Gastroesophageal sphincter (tissue), 3 donors: ENCODE measurements at regions not wholly inside any gene's neighbourhood (a gene's known extent, or its start where the extent isn't known, plus 50 kb on each side); places are given as distances from the start of the nearest gene placed in this dataset.

Source experiments
- EP300 ChIP-seq: sonication (generic); formaldehyde crosslinking; IDR thresholded peaks from one replicate; pipeline ENCODE4 v1.6.1; 2017; ENCODE audit warnings: antibody characterized with exemption, mild to moderate bottlenecking
- POLR2A ChIP-seq, 2 donors: fragments of 450-650 bp; IDR thresholded peaks; one replicate each; pipeline ENCODE4 v1.6.1; 2017; ENCODE audit warnings: antibody characterized with exemption in 2 of 2, mild to moderate bottlenecking in 2 of 2, moderate library complexity in 1 of 2
- POLR2AphosphoS5 ChIP-seq: sonication (generic); formaldehyde crosslinking; IDR thresholded peaks from one replicate; pipeline ENCODE4 v1.6.1; 2017; ENCODE audit warnings: antibody characterized with exemption
- TF ChIP-seq, protein P1 (sequence below), 4 experiments: fragments of 200-600 bp in 2 of 4; fragments of 450-650 bp in 2 of 4; sonication (generic) in 1 of 4; IDR thresholded peaks; one replicate each; pipeline ENCODE4 v1.5.1; 2017 to 2019; ENCODE audit warnings: antibody characterized with exemption in 4 of 4, mild to moderate bottlenecking in 2 of 4, moderate library complexity in 2 of 4

DNA sequence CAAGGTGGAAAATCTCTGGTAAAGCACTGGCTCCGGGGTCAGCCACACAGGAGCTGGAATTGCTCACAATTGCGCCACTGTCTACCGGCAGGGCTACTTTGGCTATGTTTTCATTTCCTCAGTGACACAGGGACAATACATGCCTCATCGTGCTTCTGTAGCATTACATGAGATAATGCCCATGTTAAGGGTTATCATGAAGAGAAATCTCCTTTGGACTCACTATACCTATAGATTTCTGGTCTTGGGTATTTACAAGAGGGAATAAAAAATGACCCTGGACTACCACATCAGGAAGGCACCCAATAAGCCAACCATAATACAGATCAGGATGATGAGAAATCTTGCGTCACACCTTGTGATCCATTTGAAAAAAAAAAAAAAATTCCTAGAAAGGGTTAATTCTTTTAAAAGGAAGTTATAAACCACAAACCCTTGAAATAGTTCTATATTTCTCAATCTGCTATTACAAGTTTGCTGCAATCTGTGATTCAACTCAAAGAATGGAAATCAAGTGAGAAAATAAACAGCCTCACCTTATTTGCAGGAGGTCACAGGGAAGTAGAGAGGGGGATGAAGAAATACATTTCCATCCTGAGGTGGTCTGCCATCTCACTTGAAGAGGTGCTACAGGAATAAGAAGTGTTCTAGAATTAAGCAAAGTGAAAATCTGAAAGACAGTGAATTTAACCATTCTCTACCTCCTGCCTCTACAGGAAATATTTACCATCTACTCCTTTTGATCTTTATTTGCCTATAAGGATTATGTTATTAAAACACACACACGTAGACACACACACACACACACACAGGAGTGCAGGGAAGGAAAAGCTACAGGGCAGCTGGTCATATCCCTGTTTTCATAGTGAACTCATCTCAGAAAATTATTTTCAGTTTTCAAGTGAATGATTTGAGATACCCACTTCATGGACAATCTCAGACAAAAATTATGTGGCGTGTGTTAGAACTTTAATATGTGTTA is 231.3 kb upstream of the CELF2 start:
- TF ChIP-seq, protein P1, sequence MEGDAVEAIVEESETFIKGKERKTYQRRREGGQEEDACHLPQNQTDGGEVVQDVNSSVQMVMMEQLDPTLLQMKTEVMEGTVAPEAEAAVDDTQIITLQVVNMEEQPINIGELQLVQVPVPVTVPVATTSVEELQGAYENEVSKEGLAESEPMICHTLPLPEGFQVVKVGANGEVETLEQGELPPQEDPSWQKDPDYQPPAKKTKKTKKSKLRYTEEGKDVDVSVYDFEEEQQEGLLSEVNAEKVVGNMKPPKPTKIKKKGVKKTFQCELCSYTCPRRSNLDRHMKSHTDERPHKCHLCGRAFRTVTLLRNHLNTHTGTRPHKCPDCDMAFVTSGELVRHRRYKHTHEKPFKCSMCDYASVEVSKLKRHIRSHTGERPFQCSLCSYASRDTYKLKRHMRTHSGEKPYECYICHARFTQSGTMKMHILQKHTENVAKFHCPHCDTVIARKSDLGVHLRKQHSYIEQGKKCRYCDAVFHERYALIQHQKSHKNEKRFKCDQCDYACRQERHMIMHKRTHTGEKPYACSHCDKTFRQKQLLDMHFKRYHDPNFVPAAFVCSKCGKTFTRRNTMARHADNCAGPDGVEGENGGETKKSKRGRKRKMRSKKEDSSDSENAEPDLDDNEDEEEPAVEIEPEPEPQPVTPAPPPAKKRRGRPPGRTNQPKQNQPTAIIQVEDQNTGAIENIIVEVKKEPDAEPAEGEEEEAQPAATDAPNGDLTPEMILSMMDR (IDR thresholded peaks at IDR 0.05): no peak
- TF ChIP-seq POLR2A (IDR thresholded peaks at IDR 0.05) (no peak), EP300 (no peak), POLR2AphosphoS5 (no peak)
